GM21723 (cell line): ENCODE measurements at regions not wholly inside any gene's neighbourhood (a gene's known extent, or its start where the extent isn't known, plus 50 kb on each side); places are given as distances from the start of the nearest gene placed in this dataset.

ENCODE experiments used
- ATAC-seq: cut with Tn5 transposase; IDR thresholded peaks from one replicate; pipeline ENCODE4 v1.9.1; 2021; ENCODE audit warnings: mild to moderate bottlenecking, moderate library complexity; ENCODE audit not compliant: unreplicated experiment

DNA sequence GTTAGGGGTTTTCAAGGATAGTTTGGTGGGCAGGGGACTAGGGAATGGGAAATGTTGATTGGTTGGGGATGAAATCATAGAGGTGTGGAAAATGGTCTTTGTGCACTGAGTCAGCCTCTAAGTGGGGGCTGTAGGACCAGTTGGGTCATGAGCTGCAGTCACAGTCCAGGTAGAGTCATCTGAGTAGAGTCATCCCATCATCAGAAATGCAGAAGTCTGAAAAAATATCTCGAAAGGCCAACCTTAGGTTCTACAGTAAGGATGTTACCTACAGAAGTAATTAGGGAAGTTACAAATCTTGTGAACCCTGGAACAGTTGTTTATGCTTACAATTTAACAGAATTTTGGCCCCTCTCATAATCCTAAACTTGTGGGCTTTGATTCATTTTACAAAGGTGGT is 63.4 kb upstream of the AP1S2 start:
- no peak for ATAC-seq

DNA sequence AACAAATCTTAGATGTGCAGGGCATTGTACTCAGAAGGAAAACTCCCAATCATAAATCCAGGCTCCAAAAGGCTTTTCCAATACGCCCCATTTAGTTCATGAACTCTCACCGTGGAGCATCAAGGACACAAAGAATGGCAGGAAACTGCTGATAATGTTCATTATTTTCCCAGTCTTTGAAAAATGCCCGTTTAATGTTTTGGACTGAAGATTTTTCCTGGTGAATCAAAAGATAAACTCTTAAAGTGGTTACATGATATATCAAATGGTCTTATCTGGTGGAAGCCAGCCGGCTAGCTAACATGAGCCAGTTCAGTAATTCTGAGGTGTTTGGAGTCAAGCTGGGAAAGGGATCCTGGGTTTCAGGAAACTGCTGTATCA is 62.1 kb upstream of the AP1S2 start:
- ATAC-seq = no peak

DNA sequence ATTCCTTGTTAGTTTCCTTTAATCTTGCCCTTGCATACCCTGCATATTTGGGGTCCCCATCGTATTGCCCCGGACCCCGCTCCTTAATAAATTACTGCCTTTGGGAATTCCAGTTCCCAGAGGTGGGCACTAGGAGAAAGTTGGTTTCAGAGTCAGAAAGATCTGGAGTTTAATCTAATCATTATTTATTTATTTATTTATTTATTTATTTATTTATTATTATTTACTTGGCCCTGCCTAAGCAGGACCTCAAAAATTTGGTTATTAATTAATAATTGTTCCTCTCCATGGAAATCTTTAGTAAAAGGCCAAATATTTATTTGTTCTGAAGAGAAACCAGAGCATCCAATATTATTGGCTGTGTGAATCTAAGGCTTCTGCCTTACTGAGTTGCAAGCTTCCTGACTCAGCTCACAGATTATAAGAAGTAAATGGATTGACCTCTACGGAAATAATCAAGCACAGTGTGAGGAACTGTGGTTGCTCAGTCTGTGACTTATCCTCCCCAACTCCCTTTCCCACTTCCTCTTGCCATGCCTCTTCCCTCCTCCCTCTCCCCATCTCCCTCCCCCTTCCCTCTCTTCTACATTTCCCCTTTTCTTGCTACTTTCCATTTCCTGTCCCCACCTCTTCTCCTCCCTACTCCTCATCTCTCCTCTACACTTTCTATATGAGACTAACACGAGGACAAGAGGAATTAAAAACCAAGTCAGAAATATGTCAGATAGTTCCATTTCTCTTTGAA is 61.5 kb upstream of the AP1S2 start:
- no peak for ATAC-seq

DNA sequence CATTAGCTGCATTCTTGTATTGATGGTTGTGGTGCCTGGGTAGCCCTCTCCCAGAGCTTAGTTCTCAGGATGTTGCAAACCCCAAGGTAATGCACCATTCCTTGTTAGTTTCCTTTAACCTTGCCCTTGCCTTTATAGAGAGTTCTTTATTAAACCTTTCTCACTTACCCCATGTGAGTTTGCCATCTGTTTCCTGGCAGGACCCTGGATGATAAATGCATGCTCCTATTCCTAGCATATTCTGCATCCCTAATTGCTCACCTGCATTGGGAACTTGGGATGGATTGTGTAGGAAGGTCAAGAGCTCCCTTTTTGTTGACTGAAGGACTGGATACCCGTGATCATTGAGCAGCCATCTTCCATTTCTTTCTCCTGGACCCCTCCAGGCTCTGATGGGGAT is 59.9 kb upstream of the AP1S2 start:
- no peak for ATAC-seq

DNA sequence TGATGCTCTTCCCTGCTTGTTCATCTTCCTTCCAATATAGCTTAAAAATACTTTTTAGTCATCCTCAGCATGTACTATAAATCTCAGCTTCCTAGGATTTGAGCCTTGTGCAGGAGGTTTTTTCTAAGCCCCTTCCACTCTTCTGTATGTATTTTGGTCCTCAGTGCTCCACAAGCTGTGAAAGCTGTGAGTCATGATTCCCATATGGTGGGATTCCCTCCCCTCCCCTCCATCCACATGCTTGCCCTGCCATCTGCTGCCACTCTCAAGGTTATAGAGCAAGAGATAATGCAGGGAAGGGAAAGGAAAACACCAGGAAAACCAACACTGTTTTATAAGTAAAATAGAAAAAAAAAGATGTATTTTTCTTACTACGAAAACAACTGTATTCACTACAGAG is 58.5 kb upstream of the AP1S2 start:
- no peak for ATAC-seq

DNA sequence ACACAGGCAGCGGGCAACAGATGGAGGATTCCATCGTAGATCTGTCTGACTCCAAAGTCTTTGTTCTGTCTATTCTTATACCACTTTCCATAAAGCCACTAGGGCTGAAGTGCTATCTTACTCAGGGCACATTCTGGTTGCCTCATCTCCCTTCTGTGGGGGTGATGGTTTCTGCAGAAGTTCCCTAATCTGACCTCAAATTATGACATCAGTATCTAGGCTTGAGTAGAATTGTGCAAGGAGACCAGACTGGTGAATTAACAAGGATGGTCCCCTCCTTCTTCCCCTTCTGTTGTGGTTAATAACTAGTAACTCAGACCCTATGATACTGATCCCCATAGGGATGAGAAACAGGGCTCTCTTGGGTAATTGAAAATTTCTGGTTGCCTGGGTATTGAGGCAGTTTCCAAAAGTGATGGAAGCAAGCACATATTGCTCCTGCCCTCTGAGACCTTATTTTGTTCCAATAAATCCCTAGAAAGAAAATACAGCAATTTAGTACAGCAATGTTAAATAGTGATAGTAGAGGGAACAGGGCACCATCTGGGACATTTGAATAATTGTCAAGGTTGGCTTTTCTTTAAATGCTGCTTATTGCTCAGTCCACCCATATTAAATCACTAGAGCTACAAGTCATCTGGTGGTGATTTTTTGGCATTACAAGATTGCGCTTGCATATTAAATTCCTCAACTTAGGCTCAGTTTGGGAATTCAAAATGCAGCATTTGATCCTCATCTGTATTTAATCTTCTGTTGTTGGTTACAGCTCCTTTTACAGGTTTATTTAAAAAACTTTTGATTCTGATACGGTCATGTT is 57.3 kb upstream of the AP1S2 start:
- ATAC-seq = no peak

DNA sequence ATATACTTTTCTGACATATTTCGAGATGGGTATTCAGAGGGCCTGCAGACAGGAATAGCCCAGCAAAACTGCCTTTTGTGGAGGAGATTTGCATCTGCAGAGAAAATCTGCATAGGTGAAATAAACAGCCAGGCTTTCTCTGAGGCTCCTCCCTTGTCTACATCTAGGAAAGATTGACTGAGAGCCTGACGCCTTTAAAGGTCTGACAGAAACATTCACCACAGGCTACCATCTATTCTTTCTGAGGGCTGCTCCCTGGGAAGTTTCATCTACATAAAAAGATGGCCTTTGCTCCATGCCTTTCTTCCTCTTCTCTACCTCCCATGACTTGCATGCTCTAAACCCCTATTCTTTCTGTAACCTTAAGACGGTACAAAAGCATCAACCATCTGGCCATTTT is 55.0 kb upstream of the AP1S2 start:
- ATAC-seq = no peak

DNA sequence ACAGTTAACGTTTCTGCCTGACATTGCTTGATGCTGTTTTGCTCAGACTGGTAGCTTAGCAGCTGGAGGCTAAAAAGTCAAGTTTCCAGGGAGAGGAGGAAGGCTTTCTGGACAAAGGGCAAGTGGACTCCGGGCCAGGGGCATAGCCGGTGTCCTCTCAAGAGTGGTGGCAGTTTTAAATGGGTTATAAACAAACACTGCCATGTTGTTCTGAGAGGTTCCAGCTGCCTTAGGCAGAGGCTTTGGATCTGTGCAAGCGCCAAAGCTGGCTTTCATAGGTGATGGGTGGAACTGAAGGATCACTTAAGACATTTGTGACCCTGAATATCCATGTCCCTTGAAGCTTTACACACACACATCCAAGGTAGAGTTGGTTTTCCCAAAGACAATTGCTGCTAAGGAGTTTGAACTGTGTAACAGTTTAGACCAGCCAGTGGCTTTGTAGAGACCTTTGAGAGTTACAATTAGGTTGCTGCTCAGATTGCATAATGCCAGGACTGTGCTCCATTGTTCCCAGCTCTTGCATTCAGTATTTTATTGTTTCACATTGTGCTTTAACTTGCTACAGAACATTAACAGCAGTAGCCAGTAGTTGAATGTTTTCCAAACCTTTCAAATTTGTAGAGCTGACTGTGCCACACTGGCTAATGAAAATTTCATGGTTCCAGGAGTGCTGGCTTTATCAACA is 54.1 kb upstream of the AP1S2 start:
- no peak for ATAC-seq

DNA sequence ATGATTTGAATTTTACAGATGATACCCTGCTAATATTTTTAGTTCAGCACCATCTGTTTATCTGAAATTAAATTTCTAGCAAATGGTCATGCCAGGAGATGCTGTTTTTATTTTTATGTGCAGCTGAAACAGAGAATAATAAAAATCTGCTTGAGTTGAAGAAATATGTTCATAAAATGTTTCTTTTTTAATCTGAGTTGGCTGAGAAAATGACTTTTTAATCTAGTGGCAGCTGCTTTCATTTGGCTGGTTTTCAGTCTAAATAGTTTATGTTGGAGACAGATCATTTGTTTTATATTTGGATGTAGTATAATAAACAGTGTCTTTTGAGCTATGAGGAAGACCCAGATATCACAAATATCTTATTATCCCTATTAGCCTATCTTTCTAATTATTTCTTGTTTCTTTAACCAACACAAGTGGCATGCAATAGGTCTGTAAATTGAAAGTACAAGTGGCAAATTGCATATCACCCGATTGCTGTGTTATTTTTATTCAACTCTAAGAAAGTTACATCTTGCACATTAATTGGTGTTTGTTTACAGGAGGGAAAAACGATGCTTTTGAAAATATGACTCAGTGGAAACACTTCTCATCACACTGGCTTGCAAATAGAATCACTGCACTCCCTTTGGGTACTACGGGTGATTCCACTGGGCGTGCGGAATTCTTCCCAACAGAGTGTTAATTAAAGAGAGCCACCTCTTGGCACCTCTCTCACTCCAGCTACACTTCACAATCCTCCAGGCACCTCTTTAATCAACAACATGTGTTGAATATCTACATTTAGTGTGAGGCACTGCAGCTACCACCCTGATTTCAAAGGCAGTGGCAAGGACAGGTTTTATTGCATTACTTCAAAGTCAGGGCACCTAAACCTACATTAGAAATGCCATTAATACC is 51.7 kb upstream of the AP1S2 start:
- ATAC-seq = no peak
